H1 (cell line): ENCODE measurements at regions not wholly inside any gene's neighbourhood (a gene's known extent, or its start where the extent isn't known, plus 50 kb on each side); places are given as distances from the start of the nearest gene placed in this dataset.

Experiments
- CTCF ChIA-PET: fragments of 300-600 bp; sonication (Branson Sonifier 250); formaldehyde crosslinking; loops from one replicate; lab custom pipeline; 2021; ENCODE audit not compliant: partially characterized antibody; lab: Charles Lee
- POLR2A ChIA-PET: fragments of 300-600 bp; sonication (Branson Sonifier 250); formaldehyde crosslinking; loops from one replicate; lab custom pipeline; 2021; ENCODE audit warnings: inconsistent platforms; ENCODE audit not compliant: partially characterized antibody; lab: Charles Lee
- DNase-seq, 2 experiments: peaks; one replicate each; pipeline versions ENCODE4 v3.0.0 to v3.0.0-alpha.2; 2010 to 2022; ENCODE audit warnings: low spot score in 2 of 2, low read depth in 1 of 2, mixed read lengths in 1 of 2
- FAIRE-seq: peaks from 2 replicates; lab custom pipeline; 2011; peaks lifted over from hg19 to GRCh38; lab: Jason Lieb, UNC
- H2AFZ ChIP-seq: 2 replicates; pipeline ENCODE4 v1.8.1; 2012; ENCODE audit warnings: low read length, inconsistent platforms
- H2AK5ac ChIP-seq: 2 replicates; pipeline ENCODE4 v1.6.1; 2013; ENCODE audit warnings: low read depth, low read length
- H2BK120ac ChIP-seq: replicated peaks from 2 replicates; pipeline ENCODE3; 2013; ENCODE audit warnings: low read depth, low read length, inconsistent platforms
- H2BK12ac ChIP-seq: 2 replicates; pipeline ENCODE4 v1.6.1; 2013; ENCODE audit warnings: low read depth, low read length
- H2BK15ac ChIP-seq: 2 replicates; pipeline ENCODE4 v1.6.1; 2013; ENCODE audit warnings: low read length
- H2BK20ac ChIP-seq: 2 replicates; pipeline ENCODE4 v1.6.1; 2013; ENCODE audit warnings: low read length
- H2BK5ac ChIP-seq: 2 replicates; pipeline ENCODE4 v1.6.1; 2013; ENCODE audit warnings: low read depth, low read length
- H3K14ac ChIP-seq: 2 replicates; pipeline ENCODE4 v1.6.1; 2013; ENCODE audit warnings: inconsistent platforms; ENCODE audit not compliant: insufficient read length
- H3K18ac ChIP-seq: 2 replicates; pipeline ENCODE4 v1.6.1; 2013; ENCODE audit warnings: low read length; ENCODE audit errors: extremely low read depth
- H3K23ac ChIP-seq: 2 replicates; pipeline ENCODE4 v1.6.1; 2013; ENCODE audit warnings: inconsistent platforms; ENCODE audit not compliant: insufficient read length
- H3K23me2 ChIP-seq: 2 replicates; pipeline ENCODE4 v1.6.1; 2013; ENCODE audit warnings: low read depth, low read length
- H3K27ac ChIP-seq: 2 replicates; pipeline ENCODE4 v1.6.1; 2011; ENCODE audit warnings: low read depth, low read length, inconsistent platforms
- H3K27me3 ChIP-seq, 4 experiments: replicated peaks in 1 of 4; 1 replicate in 1 of 4; 2 replicates in 3 of 4; pipeline versions ENCODE4 v1.6.1 to v1.8.1; 2011 to 2013; ENCODE audit warnings: low read length in 3 of 4, mild to moderate bottlenecking in 3 of 4, inconsistent platforms in 2 of 4, mixed read lengths in 2 of 4, moderate library complexity in 1 of 4; ENCODE audit not compliant: control insufficient read depth in 3 of 4, insufficient read depth in 3 of 4; ENCODE audit errors: extremely low read depth in 1 of 4
- H3K36me3 ChIP-seq, 4 experiments: 2 replicates each; pipeline versions ENCODE4 v1.6.1 to v1.8.1; 2011 to 2013; ENCODE audit warnings: mild to moderate bottlenecking in 4 of 4, low read length in 3 of 4, moderate library complexity in 2 of 4, control low read depth in 1 of 4, inconsistent platforms in 1 of 4; ENCODE audit not compliant: insufficient read depth in 4 of 4, control insufficient read depth in 2 of 4
- H3K4ac ChIP-seq: replicated peaks from 2 replicates; pipeline ENCODE3; 2013; ENCODE audit warnings: low read length, low read depth, mixed read lengths, inconsistent platforms; ENCODE audit not compliant: insufficient read length
- H3K4me1 ChIP-seq, 4 experiments: replicated peaks in 1 of 4; 1 replicate in 1 of 4; 2 replicates in 3 of 4; pipeline versions ENCODE4 v1.6.1 to v1.8.1; 2011 to 2013; ENCODE audit warnings: low read length in 3 of 4, inconsistent platforms in 2 of 4, mixed read lengths in 1 of 4; ENCODE audit not compliant: insufficient read depth in 4 of 4, control insufficient read depth in 3 of 4
- H3K4me2 ChIP-seq, 2 experiments: 2 replicates each; pipeline versions ENCODE4 v1.6.1 to v1.8.1; 2011 to 2013; ENCODE audit warnings: low read depth in 2 of 2, low read length in 2 of 2, control low read depth in 1 of 2, inconsistent platforms in 1 of 2, mild to moderate bottlenecking in 1 of 2; ENCODE audit not compliant: insufficient read depth in 1 of 2
- H3K4me3 ChIP-seq, 4 experiments: fragments of 200-600, 300-600 bp in 1 of 4; sonication (generic), shearing (Covaris generic), sonication (Bioruptor Twin) in 1 of 4; 2 replicates each; pipeline versions ENCODE4 v1.5.1 to v1.8.1; 2011 to 2016; ENCODE audit warnings: low read length in 4 of 4, low read depth in 3 of 4, control low read depth in 2 of 4, inconsistent platforms in 2 of 4, mild to moderate bottlenecking in 2 of 4, mixed read lengths in 1 of 4, moderate library complexity in 1 of 4; ENCODE audit not compliant: insufficient read depth in 2 of 4; ENCODE audit errors: extremely low read depth in 1 of 4
- H3K56ac ChIP-seq: replicated peaks from 2 replicates; pipeline ENCODE3; 2013; ENCODE audit warnings: low read depth, mild to moderate bottlenecking, mixed read lengths, low read length, inconsistent platforms; ENCODE audit not compliant: insufficient read length
- H3K79me1 ChIP-seq: 2 replicates; pipeline ENCODE4 v1.6.1; 2013; ENCODE audit warnings: low read depth, low read length, control low read depth
- H3K79me2 ChIP-seq, 2 experiments: 2 replicates each; pipeline versions ENCODE4 v1.6.1 to v1.8.1; 2012 to 2013; ENCODE audit warnings: low read length in 2 of 2, mild to moderate bottlenecking in 2 of 2, inconsistent platforms in 1 of 2; ENCODE audit not compliant: insufficient read depth in 2 of 2, control insufficient read depth in 1 of 2
- H3K9ac ChIP-seq, 4 experiments: replicated peaks in 1 of 4; 1 replicate in 1 of 4; 2 replicates in 3 of 4; pipeline versions ENCODE4 v1.6.1 to v1.8.1; 2011 to 2013; ENCODE audit warnings: low read depth in 3 of 4, low read length in 3 of 4, control low read depth in 2 of 4, mild to moderate bottlenecking in 2 of 4, moderate library complexity in 2 of 4, inconsistent platforms in 1 of 4; ENCODE audit errors: extremely low read depth in 1 of 4
- H3K9me3 ChIP-seq, 2 experiments: 2 replicates each; pipeline versions ENCODE4 v1.6.1 to v1.8.1; 2012 to 2013; ENCODE audit warnings: mild to moderate bottlenecking in 2 of 2, moderate library complexity in 2 of 2, control low read depth in 1 of 2, inconsistent platforms in 1 of 2, low read depth in 1 of 2, low read length in 1 of 2, mixed read lengths in 1 of 2; ENCODE audit not compliant: insufficient read depth in 2 of 2
- H4K20me1 ChIP-seq, 2 experiments: replicated peaks in 1 of 2; 2 replicates each; pipeline versions ENCODE3 to v1.8.1; 2011 to 2013; ENCODE audit warnings: inconsistent platforms in 2 of 2, low read length in 2 of 2, mild to moderate bottlenecking in 1 of 2; ENCODE audit not compliant: insufficient read depth in 2 of 2, control insufficient read depth in 1 of 2
- H4K5ac ChIP-seq: 2 replicates; pipeline ENCODE4 v1.6.1; 2013; ENCODE audit warnings: low read length, low read depth, mixed read lengths, inconsistent platforms; ENCODE audit not compliant: insufficient read length
- H4K8ac ChIP-seq: 2 replicates; pipeline ENCODE4 v1.8.0; 2013; ENCODE audit warnings: mild to moderate bottlenecking, moderate library complexity, low read length, inconsistent platforms; ENCODE audit not compliant: insufficient read depth; ENCODE audit errors: extremely low read depth
- H4K91ac ChIP-seq: replicated peaks from 2 replicates; pipeline ENCODE3; 2013; ENCODE audit warnings: low read length, mixed read lengths, inconsistent platforms; ENCODE audit not compliant: insufficient read length
- EP300 ChIP-seq, 2 experiments: IDR thresholded peaks; 1 replicate in 1 of 2; 2 replicates in 1 of 2; pipeline ENCODE4 v1.6.1; 2011 to 2012; ENCODE audit warnings: low read depth in 2 of 2, low read length in 2 of 2, mild to moderate bottlenecking in 2 of 2, borderline replicate concordance in 1 of 2, inconsistent platforms in 1 of 2, moderate library complexity in 1 of 2
- SUZ12 ChIP-seq: fragments of 200-600 bp; sonication (generic); IDR thresholded peaks from 2 replicates; pipeline ENCODE4 v1.6.1; 2012; ENCODE audit warnings: mild to moderate bottlenecking, inconsistent platforms, low read length, moderate library complexity, mixed read lengths
- TAF1 ChIP-seq: IDR thresholded peaks from 2 replicates; pipeline ENCODE4 v1.6.1; 2011; ENCODE audit warnings: mild to moderate bottlenecking, low read depth, low read length
- TCF12 ChIP-seq: IDR thresholded peaks from 2 replicates; pipeline ENCODE4 v1.6.1; 2011; ENCODE audit warnings: low read depth, mild to moderate bottlenecking, low read length
- YY1 ChIP-seq: IDR thresholded peaks from 2 replicates; pipeline ENCODE4 v1.6.1; 2011; ENCODE audit warnings: low read depth, mild to moderate bottlenecking, low read length
- WGBS, 2 experiments: shearing (Covaris generic) in 1 of 2; methylation state at CpG; one replicate each; pipeline versions ENCODE4 v1.1.6 to v1.1.7; 2013 to 2015; ENCODE audit warnings: low lambda C conversion rate in 2 of 2, mixed read lengths in 2 of 2, inconsistent platforms in 1 of 2, low coverage in 1 of 2, missing lambda C conversion rate in 1 of 2; ENCODE audit not compliant: insufficient replicate concordance in 2 of 2, insufficient coverage in 1 of 2, insufficient read length in 1 of 2; ENCODE audit errors: extremely low coverage in 1 of 2, missing lambda C conversion rate in 1 of 2; 5-methylcytosine and 5-hydroxymethylcytosine counted together

DNA sequence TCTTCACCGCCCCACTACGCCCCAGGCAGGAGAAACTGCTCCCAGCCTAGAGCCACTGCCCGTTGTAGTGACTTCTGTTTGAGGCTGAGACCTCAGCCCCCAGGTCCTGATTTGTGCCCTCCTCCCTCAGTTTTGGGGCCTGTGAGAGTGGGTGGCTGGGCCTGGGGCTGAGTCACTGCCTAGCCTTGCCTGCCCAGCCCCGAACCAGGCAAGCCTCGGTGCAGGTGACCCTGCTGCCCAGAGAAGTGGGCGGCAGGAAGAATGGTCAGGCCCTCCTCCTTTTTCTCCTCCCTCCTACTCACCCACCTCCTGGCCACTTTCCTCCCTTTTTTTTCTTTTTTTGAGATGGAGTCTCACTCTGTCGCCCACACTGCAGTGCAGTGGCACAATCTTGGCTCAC, 66.6 kb downstream of the ZFP36L2 start:
- no peaks in the 10 kb centered on the region for H3K36me3 ChIP-seq
- H3K14ac ChIP-seq: no peak overlapping the region
- no peak overlapping the region for H2BK20ac ChIP-seq
- 81% methylated on average over 7 of the region's 7 CpGs; no CpG with 5 or more reads in 1 of the 2 experiments for WGBS, 2 experiments
- no peak overlapping the region for H3K18ac ChIP-seq
- no peak overlapping the region for H3K4me3 ChIP-seq
- no peak overlapping the region for H2BK15ac ChIP-seq
- DNase-seq: no peak
- H4K5ac ChIP-seq: no peak overlapping the region
- no peak for FAIRE-seq
- H3K4ac ChIP-seq: no peak overlapping the region
- H3K27me3 ChIP-seq: no peaks in the 10 kb centered on the region
- H3K23me2 ChIP-seq: no peaks in the 10 kb centered on the region
- H4K91ac ChIP-seq: no peak overlapping the region
- no peak overlapping the region for H3K23ac ChIP-seq
- H2AFZ ChIP-seq: no peak overlapping the region
- H3K9ac ChIP-seq: no peak overlapping the region
- ChIA-PET POLR2A (no interaction called here), CTCF (interaction anchor here (1.1 to 1.2 kb wide), 3 partner anchors 11 to 69 kb away, joined by 3 to 6 read pairs (median 3); no protein-coding TSS in a partner anchor)
- H3K27ac ChIP-seq: no peak overlapping the region
- no peak overlapping the region for H4K8ac ChIP-seq
- TF ChIP-seq YY1: no peak
- TF ChIP-seq SUZ12: no peak
- TF ChIP-seq TAF1: no peak
- TF ChIP-seq EP300 (IDR thresholded peaks at IDR 0.05; ENCODE audit: borderline replicate concordance in 1 of 2, low read depth in 2 of 2, low read length in 2 of 2): no peak
- TF ChIP-seq TCF12: no peak
- no peak overlapping the region for H2BK5ac ChIP-seq
- H2BK12ac ChIP-seq: no peak overlapping the region
- H2AK5ac ChIP-seq: no peak overlapping the region
- peaks cover 0 to 12% (median 5%) of the 10 kb centered on the region in 4 experiments; a peak in 4 of 7 replicates for H3K4me1 ChIP-seq
- no peak overlapping the region for H2BK120ac ChIP-seq
- no peaks in the 10 kb centered on the region for H3K79me1 ChIP-seq
- no peak overlapping the region for H3K4me2 ChIP-seq
- no peak overlapping the region for H3K56ac ChIP-seq
- no peaks in the 10 kb centered on the region for H3K9me3 ChIP-seq
- no peaks in the 10 kb centered on the region for H4K20me1 ChIP-seq
- H3K79me2 ChIP-seq: no peaks in the 10 kb centered on the region
